K562 (cell line): ENCODE measurements at regions not wholly inside any gene's neighbourhood (a gene's known extent, or its start where the extent isn't known, plus 50 kb on each side); places are given as distances from the start of the nearest gene placed in this dataset.

Experiments used
- CHD1 ChIP-seq: fragments of 200-600 bp; sonication (generic); IDR thresholded peaks from one replicate; pipeline ENCODE4 v1.6.1; 2012; ENCODE audit warnings: mild to moderate bottlenecking, moderate library complexity, low read length, inconsistent platforms
- CHD2 ChIP-seq: IDR thresholded peaks from 2 replicates; pipeline ENCODE4 v1.6.1; 2011; ENCODE audit warnings: low read depth, low read length
- CXXC5 ChIP-seq: fragments of 250-450 bp; sonication (Bioruptor Pico); IDR thresholded peaks from 2 replicates; pipeline ENCODE4 v1.8.0; 2022; ENCODE audit warnings: inconsistent platforms, mild to moderate bottlenecking, moderate library complexity
- ERF ChIP-seq: fragments of 450-650 bp; formaldehyde crosslinking; IDR thresholded peaks from 2 replicates; pipeline ENCODE4 v1.4.0; 2020; ENCODE audit warnings: mild to moderate bottlenecking, mixed read lengths
- FOXK2 ChIP-seq, 2 experiments: fragments of 450-650 bp; IDR thresholded peaks in 1 of 2; conservative IDR thresholded peaks in 1 of 2; 2 replicates each; pipeline ENCODE4 v1.6.1; 2016; ENCODE audit warnings: low read depth in 2 of 2, mild to moderate bottlenecking in 1 of 2
- ILF3 ChIP-seq: fragments of 450-650 bp; IDR thresholded peaks from 2 replicates; pipeline ENCODE4 v1.6.1; 2018; ENCODE audit warnings: antibody characterized with exemption, mild to moderate bottlenecking, moderate library complexity, borderline replicate concordance
- MBD2 ChIP-seq: sonication (generic); IDR thresholded peaks from 2 replicates; pipeline ENCODE4 v1.6.1; 2016; ENCODE audit warnings: low read depth, borderline replicate concordance
- SMAD2 ChIP-seq: fragments of 150-350 bp; IDR thresholded peaks from 2 replicates; pipeline ENCODE4 v1.6.1; 2014; ENCODE audit warnings: low read depth, mild to moderate bottlenecking, low read length
- SREBF2 ChIP-seq: sonication (generic); formaldehyde crosslinking; IDR thresholded peaks from 2 replicates; pipeline ENCODE4 v1.4.0; 2020; ENCODE audit warnings: mild to moderate bottlenecking, missing genetic modification reagents
- SRSF9 ChIP-seq: fragments of 200-400 bp; formaldehyde crosslinking; IDR thresholded peaks from 2 replicates; pipeline ENCODE4 v1.6.1; 2017; ENCODE audit warnings: low read depth, low read length, borderline replicate concordance
- U2AF1 ChIP-seq: fragments of 200-400 bp; formaldehyde crosslinking; optimal IDR thresholded peaks from 2 replicates; pipeline ENCODE3; 2017; ENCODE audit warnings: mild to moderate bottlenecking, low read depth, low read length, moderate library complexity
- ZBTB1 ChIP-seq: sonication (generic); formaldehyde crosslinking; IDR thresholded peaks from 2 replicates; pipeline ENCODE4 v1.8.1; 2023; ENCODE audit warnings: missing genetic modification reagents, low read depth, mild to moderate bottlenecking, borderline replicate concordance
- ZC3H4 ChIP-seq: sonication (generic); formaldehyde crosslinking; IDR thresholded peaks from 2 replicates; pipeline ENCODE4 v1.9.0; 2021; ENCODE audit warnings: missing genetic modification reagents, borderline replicate concordance
- ZKSCAN1 ChIP-seq: fragments of 150-350 bp; IDR thresholded peaks from 2 replicates; pipeline ENCODE4 v1.6.1; 2016; ENCODE audit warnings: low read depth, low read length
- ZNF121 ChIP-seq: sonication (generic); formaldehyde crosslinking; conservative IDR thresholded peaks from 2 replicates; pipeline ENCODE4 v1.8.0; 2022; ENCODE audit warnings: missing genetic modification reagents
- ZNF134 ChIP-seq: fragments of 250-450 bp; sonication (Bioruptor Pico); conservative IDR thresholded peaks from 2 replicates; pipeline ENCODE4 v1.4.0; 2020
- ZNF175 ChIP-seq: fragments of 200-800 bp; sonication (Bioruptor generic); IDR thresholded peaks from 2 replicates; pipeline ENCODE4 v1.6.1; 2016; ENCODE audit warnings: low read depth, mild to moderate bottlenecking, missing genetic modification characterization, missing compliant biosample characterization
- ZNF232 ChIP-seq: sonication (generic); formaldehyde crosslinking; IDR thresholded peaks from 2 replicates; pipeline ENCODE4 v1.8.0; 2022; ENCODE audit warnings: mild to moderate bottlenecking, missing genetic modification reagents
- ZNF239 ChIP-seq: fragments of 250-450 bp; sonication (Bioruptor Pico); IDR thresholded peaks from 2 replicates; pipeline ENCODE4 v1.4.0; 2020; ENCODE audit warnings: mild to moderate bottlenecking
- ZNF318 ChIP-seq, 2 experiments: fragments of 450-650 bp; IDR thresholded peaks; 2 replicates each; pipeline ENCODE4 v1.6.1; 2016; ENCODE audit warnings: mild to moderate bottlenecking in 2 of 2, borderline replicate concordance in 1 of 2, low read depth in 1 of 2, moderate library complexity in 1 of 2
- ZNF644 ChIP-seq: fragments of 200-800 bp; sonication (Bioruptor generic); IDR thresholded peaks from 2 replicates; pipeline ENCODE4 v1.6.1; 2016; ENCODE audit warnings: low read depth, missing genetic modification characterization, missing compliant biosample characterization
- TF ChIP-seq, protein P1 (sequence below): fragments of 250-450 bp; sonication (Bioruptor Pico); IDR thresholded peaks from 2 replicates; pipeline ENCODE4 v1.4.0; 2020; ENCODE audit warnings: mild to moderate bottlenecking

- no peak for TF ChIP-seq ZNF318 (IDR thresholded peaks at IDR 0.05; ENCODE audit: borderline replicate concordance in 1 of 2, low read depth in 1 of 2)
- no peak for TF ChIP-seq ERF
- no peak for TF ChIP-seq ZKSCAN1
- no peak for TF ChIP-seq FOXK2 (conservative IDR thresholded peaks at IDR 0.05 in 1 of 2, IDR thresholded peaks at IDR 0.05 in 1 of 2; ENCODE audit: low read depth in 2 of 2)
- TF ChIP-seq ZNF239 (CRISPR knock-in tag): no peak
- TF ChIP-seq SMAD2: no peak
- TF ChIP-seq CXXC5 (CRISPR knock-in tag): peak; percentile 65
- no peak for TF ChIP-seq CHD1
- peak; percentile 60 for TF ChIP-seq MBD2
- no peak for TF ChIP-seq ZNF134 (CRISPR knock-in tag)
- no peak for TF ChIP-seq U2AF1
- TF ChIP-seq ZC3H4: no peak
- no peak for TF ChIP-seq ZBTB1 (CRISPR knock-in tag)
- TF ChIP-seq, protein P1, sequence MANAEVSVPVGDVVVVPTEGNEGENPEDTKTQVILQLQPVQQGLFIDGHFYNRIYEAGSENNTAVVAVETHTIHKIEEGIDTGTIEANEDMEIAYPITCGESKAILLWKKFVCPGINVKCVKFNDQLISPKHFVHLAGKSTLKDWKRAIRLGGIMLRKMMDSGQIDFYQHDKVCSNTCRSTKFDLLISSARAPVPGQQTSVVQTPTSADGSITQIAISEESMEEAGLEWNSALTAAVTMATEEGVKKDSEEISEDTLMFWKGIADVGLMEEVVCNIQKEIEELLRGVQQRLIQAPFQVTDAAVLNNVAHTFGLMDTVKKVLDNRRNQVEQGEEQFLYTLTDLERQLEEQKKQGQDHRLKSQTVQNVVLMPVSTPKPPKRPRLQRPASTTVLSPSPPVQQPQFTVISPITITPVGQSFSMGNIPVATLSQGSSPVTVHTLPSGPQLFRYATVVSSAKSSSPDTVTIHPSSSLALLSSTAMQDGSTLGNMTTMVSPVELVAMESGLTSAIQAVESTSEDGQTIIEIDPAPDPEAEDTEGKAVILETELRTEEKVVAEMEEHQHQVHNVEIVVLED: no peak
- no peak for TF ChIP-seq SRSF9
- no peak for TF ChIP-seq ZNF232 (CRISPR knock-in tag)
- TF ChIP-seq ZNF644: no peak
- TF ChIP-seq ZNF121 (CRISPR knock-in tag): no peak
- TF ChIP-seq ILF3: no peak
- no peak for TF ChIP-seq SREBF2 (CRISPR knock-in tag)
- TF ChIP-seq ZNF175 (CRISPR knock-in tag): no peak
- TF ChIP-seq CHD2: no peak
Measured at GRCh38 chr2:195595825-195596224, 61.2 kb upstream of the SLC39A10 start (continued).
